COLO668 (cell line): ENCODE measurements at regions not wholly inside any gene's neighbourhood (a gene's known extent, or its start where the extent isn't known, plus 50 kb on each side); places are given as distances from the start of the nearest gene placed in this dataset.

Experiments
- DNase-seq: peaks from one replicate; lab custom pipeline; 2025; ENCODE audit not compliant: unreplicated experiment; lab: John Stamatoyannopoulos, UW

GRCh38 chr12:86634456-86635410, 378.5 kb upstream of the MGAT4C start:
- DNase-seq: no peak

DNA sequence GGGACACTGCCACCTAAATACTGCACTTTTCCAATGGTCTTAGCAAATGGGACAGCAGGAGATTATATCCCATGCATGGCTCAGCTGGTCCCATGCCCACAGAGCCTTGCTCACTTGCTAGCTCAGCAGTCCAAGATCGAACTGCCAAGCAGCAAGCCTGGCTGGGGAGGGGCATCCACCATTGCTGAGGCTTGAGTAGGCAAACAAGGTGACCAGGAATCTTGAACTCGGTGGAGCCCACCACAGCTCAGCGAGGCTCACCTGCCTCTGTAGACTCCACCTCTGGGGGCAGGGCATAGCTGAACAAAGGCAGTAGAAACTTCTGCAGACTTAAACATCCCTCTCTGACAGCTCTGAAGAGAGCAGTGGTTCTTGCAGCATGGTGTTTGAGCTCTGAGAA, 370.8 kb upstream of the MGAT4C start:
- DNase-seq: no peak

DNA sequence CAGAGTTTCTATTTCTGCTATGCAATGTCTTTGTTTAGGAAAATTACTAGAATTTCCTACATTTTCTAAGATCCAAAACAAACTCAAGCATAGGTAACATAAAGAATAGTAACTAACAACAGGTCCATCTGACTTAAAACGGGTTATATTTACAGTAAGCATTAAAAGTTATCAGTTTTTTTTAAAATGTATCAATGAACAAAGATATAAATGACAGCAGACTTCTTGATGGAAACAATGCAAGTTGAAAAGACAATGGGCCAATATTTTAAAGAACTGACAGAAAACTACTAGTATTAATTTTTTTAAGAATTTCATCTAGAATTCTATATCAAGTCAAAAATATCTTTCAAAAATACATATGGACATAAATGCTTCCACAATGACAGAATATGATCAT, 367.1 kb upstream of the MGAT4C start:
- DNase-seq: no peak

- no peak for DNase-seq
Observed at GRCh38 chr12:86621957-86622356, 365.8 kb upstream of the MGAT4C start.

- no peak for DNase-seq
Observed at GRCh38 chr12:86613311-86613710, 357.1 kb upstream of the MGAT4C start.

- DNase-seq: no peak
Observed at GRCh38 chr12:86608638-86609037, 352.4 kb upstream of the MGAT4C start.

- no peak for DNase-seq
Observed at GRCh38 chr12:86601550-86602308, 345.5 kb upstream of the MGAT4C start.

GRCh38 chr12:86600664-86601231, 344.6 kb upstream of the MGAT4C start:
- no peak for DNase-seq

DNA sequence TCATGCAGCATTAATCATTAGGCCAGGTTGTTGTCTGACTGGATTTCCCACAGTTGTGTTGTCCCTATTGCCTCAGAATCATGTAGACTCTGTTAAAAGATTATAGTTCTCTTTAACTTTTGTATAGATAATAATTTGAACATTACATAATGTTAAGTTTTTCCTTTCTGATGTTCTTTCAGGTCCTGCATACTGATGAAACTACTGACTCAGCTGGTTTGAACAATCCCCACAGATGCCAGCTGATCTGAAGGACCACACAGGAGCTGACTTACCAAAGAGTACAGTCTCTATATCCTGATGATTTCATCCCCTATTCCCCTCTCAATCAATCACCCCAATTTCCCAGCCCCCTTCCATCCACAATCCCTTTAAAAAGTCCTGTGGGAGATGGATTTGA, 341.2 kb upstream of the MGAT4C start:
- no peak for DNase-seq

GRCh38 chr12:86590296-86590695, 334.1 kb upstream of the MGAT4C start:
- no peak for DNase-seq

- DNase-seq: no peak
Observed at GRCh38 chr12:86574143-86574542, 318.0 kb upstream of the MGAT4C start.

DNA sequence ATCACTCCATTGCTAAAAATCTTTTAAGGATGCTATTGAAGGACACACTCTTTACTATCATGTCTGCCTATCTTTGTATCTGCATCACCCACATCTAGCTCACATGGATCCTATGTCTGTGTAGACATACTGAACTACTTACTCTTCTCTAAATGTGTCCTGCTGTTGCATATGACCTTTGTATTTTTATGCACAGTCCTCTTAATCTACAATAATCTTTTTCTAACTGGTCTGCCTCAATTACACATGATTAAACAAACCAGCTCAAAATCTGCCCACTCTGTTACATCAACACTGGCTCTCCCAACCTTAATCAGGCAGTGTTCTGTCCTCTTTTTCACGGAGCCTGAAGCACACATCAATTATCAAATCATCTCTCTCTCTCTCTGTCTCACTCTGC, 316.3 kb upstream of the MGAT4C start:
- DNase-seq: no peak

DNA sequence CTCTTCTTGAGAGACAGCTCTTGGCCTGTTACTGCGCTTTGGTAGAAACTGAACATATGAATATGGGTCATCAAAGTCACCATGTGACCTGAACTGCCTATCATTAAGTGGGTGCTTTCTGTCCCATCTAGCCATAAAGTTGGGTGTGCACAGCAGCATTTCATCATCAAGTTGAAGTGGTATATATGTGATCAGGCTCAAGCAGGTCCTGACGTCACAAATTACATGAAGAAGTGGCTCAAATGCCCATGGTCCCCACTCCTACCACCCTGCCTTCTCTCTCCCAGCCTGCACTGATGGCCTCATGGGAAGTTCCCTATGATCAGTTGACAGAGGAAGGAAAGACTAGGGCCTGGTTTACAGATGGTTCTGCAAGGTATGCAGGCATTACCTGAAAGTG, 308.8 kb upstream of the MGAT4C start:
- no peak for DNase-seq

GRCh38 chr12:86555491-86555890, 299.3 kb upstream of the MGAT4C start:
- DNase-seq: peak; percentile 16

GRCh38 chr12:86551146-86551571, 295.0 kb upstream of the MGAT4C start:
- DNase-seq: no peak

DNA sequence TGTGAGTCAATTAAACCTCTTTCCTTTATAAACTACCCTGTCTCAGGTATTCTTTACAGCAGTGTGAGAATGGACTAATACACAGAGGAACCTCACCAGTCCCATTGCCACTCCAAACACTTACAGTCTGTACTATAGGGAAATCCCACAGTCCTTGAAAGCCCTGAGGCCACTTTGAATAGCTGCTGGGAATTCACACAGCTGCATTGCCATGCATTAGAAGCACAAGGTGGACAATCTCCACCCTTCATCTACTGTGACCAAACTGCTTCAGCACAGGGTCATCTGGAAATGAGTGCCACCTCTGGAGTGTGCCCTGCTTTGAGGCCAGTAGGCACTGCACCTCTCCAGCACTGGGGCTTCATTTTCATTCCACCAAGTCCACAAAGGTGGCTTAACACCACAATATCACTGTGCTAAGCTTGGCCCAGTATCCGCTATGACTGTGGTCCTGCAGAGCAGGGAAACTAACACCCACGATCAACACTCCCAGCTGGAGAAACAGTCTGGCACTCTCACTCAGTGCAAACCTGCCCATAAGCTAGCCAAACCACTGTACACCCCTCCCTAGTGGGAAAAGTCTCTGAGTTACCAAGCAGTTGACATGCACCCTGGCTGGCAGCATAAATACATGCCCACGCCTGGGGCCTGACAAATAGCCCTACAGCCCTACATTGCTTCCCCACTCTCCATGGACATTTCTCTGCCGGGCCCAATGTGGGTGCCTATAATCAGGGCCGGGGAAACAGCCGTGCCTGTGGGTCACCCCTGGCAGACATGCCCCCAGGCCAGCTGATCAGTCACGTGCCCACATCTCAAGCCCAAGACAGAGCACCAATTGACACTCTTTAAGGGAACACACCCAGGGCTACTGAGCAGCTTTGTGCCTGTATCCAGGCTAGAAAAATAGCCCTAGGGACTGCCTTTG, 294.3 kb upstream of the MGAT4C start:
- no peak for DNase-seq

- no peak for DNase-seq
Observed at GRCh38 chr12:86543716-86544115, 287.5 kb upstream of the MGAT4C start.

DNA sequence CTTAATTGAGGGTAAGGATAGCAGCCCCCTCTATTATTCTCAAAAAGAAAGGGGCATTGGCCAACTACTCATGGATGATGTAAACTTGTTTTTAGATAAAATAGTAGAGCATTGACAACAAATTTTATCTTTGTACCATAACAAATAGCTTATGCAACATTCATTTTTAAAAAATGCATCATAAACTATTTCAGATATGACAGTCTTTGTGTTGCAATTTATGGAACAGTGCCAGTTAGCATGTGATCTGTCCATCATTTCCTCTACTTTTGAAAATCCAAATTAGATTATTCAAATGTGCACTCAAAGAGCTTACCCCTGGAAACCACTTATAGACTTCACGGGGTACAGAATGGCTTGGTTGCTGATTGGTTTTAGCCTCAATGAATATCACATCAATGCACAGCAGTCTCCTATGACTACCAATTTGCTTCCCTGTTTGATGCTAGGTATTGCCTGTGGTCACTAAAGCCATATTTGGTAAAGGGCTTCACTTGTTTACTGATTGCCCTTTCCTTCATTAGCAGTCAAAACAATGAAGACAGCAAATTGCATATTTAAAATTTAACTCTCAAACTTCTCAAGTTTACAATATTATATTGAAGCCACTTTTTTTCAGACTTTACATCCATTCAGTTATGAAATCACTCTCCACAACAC, 274.9 kb upstream of the MGAT4C start:
- DNase-seq: no peak

DNA sequence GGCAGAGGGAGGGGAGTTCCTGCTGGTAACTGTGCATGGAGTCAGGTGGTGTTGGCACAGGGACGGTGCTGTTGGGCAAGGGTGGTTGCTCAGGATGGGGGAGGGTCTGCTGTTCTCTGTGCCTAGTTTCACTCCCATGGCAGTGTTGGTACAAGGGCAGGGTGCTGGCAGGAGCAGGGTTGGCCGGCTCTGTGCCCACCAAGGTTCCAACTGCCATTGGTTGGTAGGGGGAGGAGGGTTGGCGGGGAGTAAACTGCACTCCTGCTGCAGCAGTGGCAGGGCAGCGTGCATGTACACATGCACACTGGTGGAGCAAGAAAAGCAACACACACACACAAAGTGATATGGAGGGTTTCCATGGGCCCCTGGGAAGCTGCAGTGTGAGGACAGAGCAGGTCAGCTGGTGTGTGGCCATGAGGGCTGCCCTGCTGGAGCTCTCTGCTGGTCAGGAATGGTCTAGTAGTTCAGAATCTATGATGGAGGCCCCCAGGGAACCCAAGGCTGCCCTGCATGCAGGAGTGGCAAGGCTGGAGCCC, 269.9 kb upstream of the MGAT4C start:
- no peak for DNase-seq

GRCh38 chr12:86523844-86524243, 267.7 kb upstream of the MGAT4C start:
- DNase-seq: no peak
